Psoas muscle (tissue), 7 donors: ENCODE measurements at regions not wholly inside any gene's neighbourhood (a gene's known extent, or its start where the extent isn't known, plus 50 kb on each side); places are given as distances from the start of the nearest gene placed in this dataset.

Source experiments
- ATAC-seq, 4 donors: fragments of 200-7000 bp; cut with Tn5 transposase; one replicate each; pipeline ENCODE4 v1.9.1; 2020; ENCODE audit warnings: moderate library complexity in 3 of 4, mild to moderate bottlenecking in 2 of 4
- DNase-seq, 2 donors: peaks; one replicate each; pipeline ENCODE4 v3.0.0-alpha.2; 2020
- H3K27ac ChIP-seq: fragments of 200-600 bp; one replicate; pipeline ENCODE4 v1.8.0; 2022
- H3K27me3 ChIP-seq, 3 donors: fragments of 200-600 bp in 1 of 3; one replicate each; pipeline versions ENCODE4 v1.6.1 to v1.8.0; 2013 to 2022; ENCODE audit warnings: low read length in 2 of 3, mild to moderate bottlenecking in 2 of 3, moderate library complexity in 1 of 3; ENCODE audit not compliant: insufficient read depth in 3 of 3
- H3K36me3 ChIP-seq, 2 donors: fragments of 200-600 bp in 1 of 2; one replicate each; pipeline versions ENCODE4 v1.6.1 to v1.8.0; 2013 to 2022; ENCODE audit warnings: low read depth in 1 of 2, mild to moderate bottlenecking in 1 of 2, moderate library complexity in 1 of 2; ENCODE audit not compliant: insufficient read depth in 1 of 2
- H3K4me1 ChIP-seq: fragments of 200-600 bp; one replicate; pipeline ENCODE4 v1.8.0; 2022
- H3K4me3 ChIP-seq: fragments of 200-600 bp; one replicate; pipeline ENCODE4 v1.8.0; 2022; ENCODE audit warnings: mild to moderate bottlenecking
- H3K9me3 ChIP-seq: fragments of 200-600 bp; one replicate; pipeline ENCODE4 v1.8.0; 2022
- CTCF ChIP-seq: fragments of 200-600 bp; IDR thresholded peaks from one replicate; pipeline ENCODE4 v1.8.0; 2022; ENCODE audit warnings: antibody characterized with exemption
- WGBS, 3 donors: extraction: QIAGEN DNeasy Blood & Tissue Kit; methylation state at CpG; one replicate each; pipeline versions ENCODE4 v1.1.6 to v1.1.7; 2013; 5-methylcytosine and 5-hydroxymethylcytosine counted together
- intact Hi-C, 2 donors: fragments of 100-400 bp; cut with DNase I; formaldehyde crosslinking; loops; one replicate each; pipeline versions ENCODE4 v1.11.0 to v1.14.2; 2022
- donor health status: healthy with polysubstance abuse.
- donor health status: DM: no; HTN: no; CAD: no; lungs with moderate emphysema.
- donor health status: Bipolar disorder and iron deficiency.
- donor health status: healthy.
- donor health status: DM: yes; HTN: yes; CAD: no.
- donor health status: DM: no; HTN: no; CAD: no.
- donor health status: DM: yes; HTN: yes; CAD: no.

GRCh38 chr7:43022008-43022407 lies 89.8 kb downstream of the MRPL32 start:
- H3K27me3 ChIP-seq = peaks cover 0 to 2% (median 0%) of the 10 kb centered on the region in 3 donors
- H3K27ac ChIP-seq = no peak overlapping the region
- WGBS, 3 donors = 57 to 69% (median 62%) methylated on average over 7 of the region's 7 CpGs
- H3K9me3 ChIP-seq = no peaks in the 10 kb centered on the region
- no peak for DNase-seq
- H3K36me3 ChIP-seq = no peaks in the 10 kb centered on the region
- no peak overlapping the region for H3K4me3 ChIP-seq
- H3K4me1 ChIP-seq = no peaks in the 10 kb centered on the region
- intact Hi-C loops = no loop called here
- TF ChIP-seq CTCF = no peak
- no peak for ATAC-seq

GRCh38 chr7:43033369-43033768 lies 79.1 kb upstream of the HECW1 start:
- Histone ChIP-seq H3K27ac (no peak overlapping the region), H3K4me3 (no peak overlapping the region), H3K9me3 (no peaks in the 10 kb centered on the region), H3K27me3 (no peaks in the 10 kb centered on the region), H3K36me3 (no peaks in the 10 kb centered on the region), H3K4me1 (no peaks in the 10 kb centered on the region)
- TF ChIP-seq CTCF = no peak
- DNase-seq (no peak), ATAC-seq (no peak)
- WGBS, 3 donors = 55 to 66% (median 60%) methylated on average over 2 of the region's 2 CpGs
- intact Hi-C loops = no loop called here

GRCh38 chr7:43034535-43035002 lies 77.9 kb upstream of the HECW1 start:
- 76 to 84% (median 76%) methylated on average over 4 of the region's 4 CpGs for WGBS, 3 donors
- Histone ChIP-seq H3K4me1 (no peaks in the 10 kb centered on the region), H3K27me3 (no peaks in the 10 kb centered on the region), H3K4me3 (no peak overlapping the region), H3K27ac (no peak overlapping the region), H3K36me3 (no peaks in the 10 kb centered on the region), H3K9me3 (no peaks in the 10 kb centered on the region)
- no peak for ATAC-seq
- intact Hi-C loops = no loop called here
- no peak for DNase-seq
- no peak for TF ChIP-seq CTCF

GRCh38 chr7:43037531-43037930 lies 74.9 kb upstream of the HECW1 start:
- intact Hi-C loops = no loop called here
- H3K27ac ChIP-seq = no peak overlapping the region
- H3K9me3 ChIP-seq = no peaks in the 10 kb centered on the region
- H3K36me3 ChIP-seq = no peaks in the 10 kb centered on the region
- TF ChIP-seq CTCF = no peak
- ATAC-seq = no peak
- H3K27me3 ChIP-seq = no peaks in the 10 kb centered on the region
- 68 to 85% (median 71%) methylated on average over 4 of the region's 4 CpGs for WGBS, 3 donors
- H3K4me1 ChIP-seq = no peaks in the 10 kb centered on the region
- no peak for DNase-seq
- H3K4me3 ChIP-seq = no peak overlapping the region

GRCh38 chr7:43038254-43038653 lies 74.2 kb upstream of the HECW1 start:
- intact Hi-C loops = no loop called here
- H3K4me3 ChIP-seq = no peak overlapping the region

More at GRCh38 chr7:43038254-43038653, 74.2 kb upstream of the HECW1 start:
- no peak for ATAC-seq
- H3K27ac ChIP-seq = no peak overlapping the region
- H3K27me3 ChIP-seq = no peaks in the 10 kb centered on the region
- H3K36me3 ChIP-seq = no peaks in the 10 kb centered on the region
- no peaks in the 10 kb centered on the region for H3K4me1 ChIP-seq
- no peak for DNase-seq
- no peaks in the 10 kb centered on the region for H3K9me3 ChIP-seq
- TF ChIP-seq CTCF = no peak
- 47 to 65% (median 64%) methylated on average over 3 of the region's 3 CpGs for WGBS, 3 donors
